Common myeloid progenitor, CD34-positive (primary cell): ENCODE measurements at regions not wholly inside any gene's neighbourhood (a gene's known extent, or its start where the extent isn't known, plus 50 kb on each side); places are given as distances from the start of the nearest gene placed in this dataset.

ENCODE experiments used
- CTCF ChIA-PET: fragments of 350-600 bp; sonication (Branson Sonifier 250); formaldehyde crosslinking; loops from one replicate; lab custom pipeline; 2021; ENCODE audit warnings: antibody characterized with exemption; lab: Charles Lee
- POLR2A ChIA-PET: fragments of 350-600 bp; sonication (Branson Sonifier 250); formaldehyde crosslinking; loops from one replicate; lab custom pipeline; 2021; ENCODE audit warnings: antibody characterized with exemption; lab: Charles Lee
- DNase-seq, 3 donors: peaks; one replicate each; pipeline versions ENCODE4 v3.0.0 to v3.0.0-alpha.2; 2013
- H3K27ac ChIP-seq, 2 experiments: 1 replicate in 1 of 2; 2 replicates in 1 of 2; pipeline ENCODE4 v1.7.0; 2013; ENCODE audit warnings: inconsistent platforms in 2 of 2, low read length in 2 of 2, mild to moderate bottlenecking in 2 of 2, low read depth in 1 of 2, moderate library complexity in 1 of 2; ENCODE audit not compliant: severe bottlenecking in 2 of 2, insufficient read depth in 1 of 2, poor library complexity in 1 of 2
- H3K27me3 ChIP-seq, 5 experiments: replicated peaks in 2 of 5; 1 replicate in 3 of 5; 2 replicates in 2 of 5; pipeline versions ENCODE4 v1.6.1 to v1.7.0; 2013; ENCODE audit warnings: low read length in 4 of 5, mild to moderate bottlenecking in 2 of 5, moderate library complexity in 2 of 5, inconsistent platforms in 1 of 5; ENCODE audit not compliant: insufficient read depth in 5 of 5, control insufficient read depth in 4 of 5
- H3K36me3 ChIP-seq, 4 experiments: 1 replicate in 2 of 4; 2 replicates in 2 of 4; pipeline versions ENCODE4 v1.6.1 to v1.7.0; 2013; ENCODE audit warnings: low read length in 3 of 4, control low read depth in 1 of 4, mild to moderate bottlenecking in 1 of 4; ENCODE audit not compliant: control insufficient read depth in 4 of 4, insufficient read depth in 4 of 4
- H3K4me1 ChIP-seq, 4 experiments: 1 replicate in 3 of 4; 2 replicates in 1 of 4; pipeline versions ENCODE4 v1.6.1 to v1.7.1; 2013; ENCODE audit warnings: low read length in 3 of 4, mild to moderate bottlenecking in 3 of 4, control low read depth in 1 of 4, inconsistent platforms in 1 of 4, moderate library complexity in 1 of 4; ENCODE audit not compliant: control insufficient read depth in 4 of 4, insufficient read depth in 4 of 4; ENCODE audit errors: control extremely low read depth in 1 of 4
- H3K4me3 ChIP-seq, 7 experiments: 1 replicate in 4 of 7; 2 replicates in 3 of 7; pipeline versions ENCODE4 v1.5.1 to v1.7.0; 2013; ENCODE audit warnings: mild to moderate bottlenecking in 7 of 7, low read length in 6 of 7, moderate library complexity in 6 of 7, inconsistent platforms in 2 of 7, low read depth in 2 of 7, control low read depth in 1 of 7; ENCODE audit not compliant: insufficient read depth in 4 of 7, control insufficient read depth in 1 of 7; ENCODE audit errors: extremely low read depth in 1 of 7
- H3K9me3 ChIP-seq, 5 experiments: 1 replicate in 4 of 5; 2 replicates in 1 of 5; pipeline versions ENCODE4 v1.6.1 to v1.7.1; 2013; ENCODE audit warnings: low read length in 4 of 5, mild to moderate bottlenecking in 2 of 5, inconsistent platforms in 1 of 5, low read depth in 1 of 5, moderate library complexity in 1 of 5; ENCODE audit not compliant: control insufficient read depth in 4 of 5, insufficient read depth in 2 of 5; ENCODE audit errors: control extremely low read depth in 1 of 5
- WGBS: methylation state at CpG from one replicate; pipeline ENCODE4 v1.1.5; 2013; ENCODE audit not compliant: insufficient coverage; 5-methylcytosine and 5-hydroxymethylcytosine counted together

- 100% methylated on average over 4 of the region's 5 CpGs for WGBS
- CTCF ChIA-PET: interaction anchor here (0.8 kb wide), 1 partner anchor 10 kb away, joined by 3 read pairs; no protein-coding TSS in a partner anchor
Measured at GRCh38 chr7:35550831-35551230, 144.1 kb downstream of the HERPUD2 start.

GRCh38 chr7:35549781-35550180 is 145.2 kb downstream of the HERPUD2 start:
- CTCF ChIA-PET: interaction anchor here (0.8 kb wide), 1 partner anchor 11 kb away, joined by 3 read pairs; no protein-coding TSS in a partner anchor
- Histone ChIP-seq H3K4me1 (no peaks in the 10 kb centered on the region), H3K27me3 (peaks cover 0 to 18% (median 6%) of the 10 kb centered on the region in 5 experiments), H3K27ac (no peak overlapping the region), H3K4me3 (no peak overlapping the region), H3K9me3 (no peaks in the 10 kb centered on the region), H3K36me3 (no peaks in the 10 kb centered on the region)
- DNase-seq: no peak
- WGBS: 100% methylated on average over 3 of the region's 3 CpGs
- POLR2A ChIA-PET: no interaction called here

More at GRCh38 chr7:35550831-35551230, 144.1 kb downstream of the HERPUD2 start:
- Histone ChIP-seq H3K36me3 (no peaks in the 10 kb centered on the region), H3K9me3 (no peaks in the 10 kb centered on the region), H3K27ac (no peak overlapping the region), H3K4me3 (no peak overlapping the region), H3K4me1 (no peaks in the 10 kb centered on the region), H3K27me3 (peaks cover 0 to 12% (median 6%) of the 10 kb centered on the region in 5 experiments)
- no peak for DNase-seq
- POLR2A ChIA-PET: no interaction called here

- POLR2A ChIA-PET: no interaction called here
- H3K27ac ChIP-seq: no peak overlapping the region
- DNase-seq: no peak
- H3K27me3 ChIP-seq: peaks cover 0 to 18% (median 4%) of the 10 kb centered on the region in 5 experiments
- H3K4me1 ChIP-seq: no peaks in the 10 kb centered on the region
- H3K36me3 ChIP-seq: no peaks in the 10 kb centered on the region
- 94% methylated on average over 3 of the region's 4 CpGs for WGBS
- CTCF ChIA-PET: interaction anchor here (1.7 kb wide), 1 partner anchor 10 kb away, joined by 8 read pairs; no protein-coding TSS in a partner anchor
- no peak overlapping the region for H3K4me3 ChIP-seq
- no peaks in the 10 kb centered on the region for H3K9me3 ChIP-seq
Measured at GRCh38 chr7:35548291-35548690, 146.6 kb downstream of the HERPUD2 start.

- H3K27ac ChIP-seq: no peak overlapping the region
- no peaks in the 10 kb centered on the region for H3K4me1 ChIP-seq
- H3K4me3 ChIP-seq: no peak overlapping the region
- no peaks in the 10 kb centered on the region for H3K9me3 ChIP-seq
- 92% methylated on average over 7 of the region's 7 CpGs for WGBS
- ChIA-PET CTCF (no interaction called here), POLR2A (no interaction called here)
- no peak for DNase-seq
- H3K36me3 ChIP-seq: no peaks in the 10 kb centered on the region
- H3K27me3 ChIP-seq: peaks cover 0 to 18% (median 4%) of the 10 kb centered on the region in 5 experiments
Measured at GRCh38 chr7:35546691-35547429, 148.1 kb downstream of the HERPUD2 start.

GRCh38 chr7:35545831-35546230 is 149.1 kb downstream of the HERPUD2 start:
- Histone ChIP-seq H3K36me3 (no peaks in the 10 kb centered on the region), H3K9me3 (no peaks in the 10 kb centered on the region), H3K27me3 (peaks cover 0 to 18% (median 4%) of the 10 kb centered on the region in 5 experiments), H3K4me3 (no peak overlapping the region), H3K4me1 (no peaks in the 10 kb centered on the region), H3K27ac (no peak overlapping the region)
- 57% methylated on average over 5 of the region's 5 CpGs for WGBS
- ChIA-PET CTCF (no interaction called here), POLR2A (no interaction called here)
- DNase-seq: no peak

- no peak overlapping the region for H3K27ac ChIP-seq
- CTCF ChIA-PET: no interaction called here
- no peaks in the 10 kb centered on the region for H3K9me3 ChIP-seq
- H3K36me3 ChIP-seq: no peaks in the 10 kb centered on the region
- DNase-seq: no peak
- H3K4me1 ChIP-seq: no peaks in the 10 kb centered on the region
- peaks cover 0 to 18% (median 6%) of the 10 kb centered on the region in 5 experiments for H3K27me3 ChIP-seq
- POLR2A ChIA-PET: no interaction called here
- H3K4me3 ChIP-seq: no peak overlapping the region
- 94% methylated on average over 5 of the region's 7 CpGs for WGBS
Measured at GRCh38 chr7:35544028-35544742, 150.8 kb downstream of the HERPUD2 start.
